Neutrophil (primary cell): ENCODE measurements at regions not wholly inside any gene's neighbourhood (a gene's known extent, or its start where the extent isn't known, plus 50 kb on each side); places are given as distances from the start of the nearest gene placed in this dataset.

Experiments used
- H3K27ac ChIP-seq: fragments of 200-600 bp; sonication (generic); 2 replicates; pipeline ENCODE4 v1.5.1; 2016; ENCODE audit warnings: mild to moderate bottlenecking, moderate library complexity
- H3K27me3 ChIP-seq: fragments of 200-600 bp; sonication (generic); 2 replicates; pipeline ENCODE4 v1.6.0; 2016; ENCODE audit warnings: mild to moderate bottlenecking
- H3K36me3 ChIP-seq: fragments of 200-600 bp; sonication (generic); 2 replicates; pipeline ENCODE4 v1.5.1; 2017
- H3K4me1 ChIP-seq, 2 experiments: fragments of 200-600 bp in 1 of 2; sonication (generic) in 1 of 2; 1 replicate in 1 of 2; 2 replicates in 1 of 2; pipeline versions ENCODE4 v1.5.1 to v1.6.1; 2013 to 2016; ENCODE audit warnings: low read depth in 1 of 2, low read length in 1 of 2, mild to moderate bottlenecking in 1 of 2, moderate library complexity in 1 of 2; ENCODE audit not compliant: control insufficient read depth in 1 of 2, insufficient read depth in 1 of 2
- H3K4me3 ChIP-seq, 2 experiments: fragments of 200-600 bp in 1 of 2; sonication (generic) in 1 of 2; 1 replicate in 1 of 2; 2 replicates in 1 of 2; pipeline ENCODE4 v1.5.1; 2013 to 2016; ENCODE audit warnings: low read depth in 1 of 2, low read length in 1 of 2, mild to moderate bottlenecking in 1 of 2, moderate library complexity in 1 of 2
- H3K9me3 ChIP-seq: fragments of 200-600 bp; sonication (generic); 2 replicates; pipeline ENCODE4 v1.5.1; 2016
- CTCF ChIP-seq: fragments of 200-600 bp; sonication (generic); IDR thresholded peaks from 2 replicates; pipeline ENCODE4 v1.5.1; 2016; ENCODE audit warnings: antibody characterized with exemption

- no peak for TF ChIP-seq CTCF
- Histone ChIP-seq H3K27ac (no peak overlapping the region), H3K9me3 (no peaks in the 10 kb centered on the region), H3K27me3 (no peaks in the 10 kb centered on the region), H3K4me1 (no peaks in the 10 kb centered on the region), H3K4me3 (no peak overlapping the region), H3K36me3 (no peaks in the 10 kb centered on the region)
Measured at GRCh38 chr5:101917166-101917565, 378.9 kb downstream of the SLCO4C1 start.

GRCh38 chr5:101915554-101915953, 380.5 kb downstream of the SLCO4C1 start:
- Histone ChIP-seq H3K27ac (no peak overlapping the region), H3K9me3 (no peaks in the 10 kb centered on the region), H3K36me3 (no peaks in the 10 kb centered on the region), H3K4me1 (no peaks in the 10 kb centered on the region), H3K4me3 (no peak overlapping the region), H3K27me3 (no peaks in the 10 kb centered on the region)
- no peak for TF ChIP-seq CTCF

GRCh38 chr5:101904736-101905135, 391.3 kb downstream of the SLCO4C1 start:
- H3K27ac ChIP-seq = no peak overlapping the region
- H3K9me3 ChIP-seq = no peaks in the 10 kb centered on the region
- TF ChIP-seq CTCF = no peak
- H3K27me3 ChIP-seq = no peaks in the 10 kb centered on the region
- H3K4me1 ChIP-seq = no peaks in the 10 kb centered on the region
- no peak overlapping the region for H3K4me3 ChIP-seq
- no peaks in the 10 kb centered on the region for H3K36me3 ChIP-seq

GRCh38 chr5:101897914-101898313, 398.2 kb downstream of the SLCO4C1 start:
- no peaks in the 10 kb centered on the region for H3K9me3 ChIP-seq
- no peak overlapping the region for H3K4me3 ChIP-seq
- no peaks in the 10 kb centered on the region for H3K4me1 ChIP-seq
- no peak for TF ChIP-seq CTCF
- H3K27me3 ChIP-seq = no peaks in the 10 kb centered on the region
- no peak overlapping the region for H3K27ac ChIP-seq
- H3K36me3 ChIP-seq = no peaks in the 10 kb centered on the region

GRCh38 chr5:101894985-101895384, 401.1 kb downstream of the SLCO4C1 start:
- no peaks in the 10 kb centered on the region for H3K4me1 ChIP-seq
- no peaks in the 10 kb centered on the region for H3K27me3 ChIP-seq
- no peak overlapping the region for H3K4me3 ChIP-seq
- no peaks in the 10 kb centered on the region for H3K36me3 ChIP-seq
- no peak overlapping the region for H3K27ac ChIP-seq
- no peak for TF ChIP-seq CTCF
- no peaks in the 10 kb centered on the region for H3K9me3 ChIP-seq

GRCh38 chr5:101878190-101878589, 417.9 kb downstream of the SLCO4C1 start:
- Histone ChIP-seq H3K27ac (no peak overlapping the region), H3K36me3 (no peaks in the 10 kb centered on the region), H3K4me1 (no peaks in the 10 kb centered on the region), H3K27me3 (no peaks in the 10 kb centered on the region), H3K4me3 (no peak overlapping the region), H3K9me3 (no peaks in the 10 kb centered on the region)
- TF ChIP-seq CTCF = no peak
